ENCODE measurements at regions not wholly inside any gene's neighbourhood (a gene's known extent, or its start where the extent isn't known, plus 50 kb on each side); places are given as distances from the start of the nearest gene placed in this dataset.

- no peak for DNase-seq (ENCODE audit: low read depth in 2 of 2)
These were observed 94.4 kb upstream of the PRDM1 start for GRCh38 chr6:105991561-105992314.

- DNase-seq (ENCODE audit: low read depth in 2 of 2) = no peak
These were observed 96.0 kb upstream of the PRDM1 start for GRCh38 chr6:105990151-105990550.

DNA sequence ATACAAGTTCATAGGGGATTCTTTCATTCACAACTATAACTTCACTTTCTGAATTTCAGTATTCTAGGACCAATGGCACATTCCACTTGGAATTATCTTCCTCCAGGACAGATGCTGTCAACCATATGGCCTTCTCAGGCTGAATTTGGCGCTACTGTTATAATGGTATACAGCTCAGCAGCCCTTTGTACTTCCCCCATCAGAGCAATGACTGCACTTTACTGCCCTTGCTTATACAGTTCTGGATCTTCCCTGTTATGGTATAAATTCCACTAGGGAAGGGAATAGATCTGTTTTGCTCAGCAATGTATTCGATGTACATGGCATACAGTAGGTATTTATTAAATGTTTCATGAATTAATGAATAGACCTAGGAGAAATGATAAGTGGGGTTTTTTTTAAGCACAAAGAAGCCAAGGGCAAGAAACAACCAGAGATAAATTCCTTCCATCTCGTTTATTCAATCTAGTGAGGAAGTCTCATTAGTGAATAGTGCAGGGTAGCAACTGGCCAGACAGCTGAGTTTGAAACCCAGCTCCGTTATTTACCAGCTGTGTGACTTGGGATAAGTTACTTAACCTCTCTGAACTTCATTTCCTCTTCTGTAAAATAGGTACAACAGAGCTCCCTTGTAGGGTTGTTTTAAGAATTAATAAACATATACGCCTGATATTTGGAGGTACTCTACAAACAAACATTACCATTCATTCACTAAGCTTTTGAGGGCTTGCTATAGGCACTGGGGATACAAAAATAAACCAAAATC is 97.1 kb upstream of the PRDM1 start:
- DNase-seq (ENCODE audit: low read depth in 2 of 2) = no peak

- DNase-seq (ENCODE audit: low read depth in 2 of 2) = no peak
These were observed 97.8 kb upstream of the PRDM1 start for GRCh38 chr6:105988321-105988720.

GRCh38 chr6:105987516-105987915 is 98.6 kb upstream of the PRDM1 start:
- no peak for DNase-seq (ENCODE audit: low read depth in 2 of 2)

- DNase-seq (ENCODE audit: low read depth in 2 of 2) = no peak
These were observed 99.1 kb upstream of the PRDM1 start for GRCh38 chr6:105986998-105987397.

DNA sequence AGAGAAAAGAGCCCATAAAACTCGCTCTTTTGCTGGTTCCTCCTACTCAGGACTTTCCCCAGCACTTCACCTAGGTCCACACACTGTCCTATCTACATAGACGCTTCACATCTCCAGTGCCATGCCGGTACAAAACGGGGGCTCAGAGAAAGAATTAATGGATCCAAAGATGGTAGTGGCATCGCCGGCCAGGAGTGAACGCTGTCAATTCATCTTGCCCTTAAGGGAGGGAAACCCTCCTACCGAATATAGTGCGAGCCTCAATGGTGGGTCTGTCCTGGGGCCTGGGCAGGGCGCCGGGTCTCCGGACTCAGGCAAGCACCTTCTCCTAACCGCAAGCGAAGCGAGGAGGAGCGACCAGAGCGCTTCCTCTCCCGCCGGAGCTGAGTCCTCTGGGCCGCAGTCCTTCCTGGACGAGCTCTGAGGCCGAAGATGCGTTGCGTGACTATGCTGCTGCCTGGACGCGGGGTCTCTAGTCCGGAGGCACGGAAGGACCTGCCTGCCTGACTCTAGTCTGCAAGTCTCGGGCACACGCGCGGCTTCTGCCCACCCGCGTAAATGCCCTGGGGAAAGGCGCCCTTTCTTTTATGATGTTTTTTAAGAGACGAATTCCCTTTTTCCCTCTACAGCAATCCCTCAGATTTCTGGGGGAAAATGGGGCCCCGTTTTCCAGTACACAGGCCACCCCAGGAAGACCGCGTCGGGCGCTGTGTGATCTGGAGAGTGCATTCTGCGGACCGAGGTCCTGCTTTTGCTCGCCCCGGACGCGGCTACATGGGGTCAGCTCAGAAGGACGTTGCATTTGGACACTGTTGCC is 100.1 kb upstream of the PRDM1 start:
- DNase-seq (ENCODE audit: low read depth in 2 of 2) = no peak

GRCh38 chr6:105985098-105985815 is 100.9 kb upstream of the PRDM1 start:
- DNase-seq (ENCODE audit: low read depth in 2 of 2) = no peak

DNA sequence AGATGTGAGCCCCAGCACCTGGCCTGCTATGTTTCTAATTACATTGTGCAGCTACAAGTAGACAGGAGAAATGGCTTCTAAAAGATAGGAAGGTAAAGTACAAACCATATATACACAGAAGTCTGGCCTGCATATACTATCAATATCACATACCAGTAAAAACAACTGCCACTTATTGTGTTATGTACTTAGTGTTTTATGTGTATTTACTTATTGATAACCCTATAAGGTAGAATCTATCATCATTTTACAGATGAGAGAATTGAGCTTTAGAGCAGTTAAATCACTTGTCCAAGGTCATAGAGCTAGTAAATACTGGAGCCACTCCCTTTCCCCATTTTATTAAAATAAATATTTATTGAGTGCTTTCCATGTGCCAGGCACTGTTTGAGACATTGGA is 102.4 kb upstream of the PRDM1 start:
- DNase-seq (ENCODE audit: low read depth in 2 of 2) = no peak

DNA sequence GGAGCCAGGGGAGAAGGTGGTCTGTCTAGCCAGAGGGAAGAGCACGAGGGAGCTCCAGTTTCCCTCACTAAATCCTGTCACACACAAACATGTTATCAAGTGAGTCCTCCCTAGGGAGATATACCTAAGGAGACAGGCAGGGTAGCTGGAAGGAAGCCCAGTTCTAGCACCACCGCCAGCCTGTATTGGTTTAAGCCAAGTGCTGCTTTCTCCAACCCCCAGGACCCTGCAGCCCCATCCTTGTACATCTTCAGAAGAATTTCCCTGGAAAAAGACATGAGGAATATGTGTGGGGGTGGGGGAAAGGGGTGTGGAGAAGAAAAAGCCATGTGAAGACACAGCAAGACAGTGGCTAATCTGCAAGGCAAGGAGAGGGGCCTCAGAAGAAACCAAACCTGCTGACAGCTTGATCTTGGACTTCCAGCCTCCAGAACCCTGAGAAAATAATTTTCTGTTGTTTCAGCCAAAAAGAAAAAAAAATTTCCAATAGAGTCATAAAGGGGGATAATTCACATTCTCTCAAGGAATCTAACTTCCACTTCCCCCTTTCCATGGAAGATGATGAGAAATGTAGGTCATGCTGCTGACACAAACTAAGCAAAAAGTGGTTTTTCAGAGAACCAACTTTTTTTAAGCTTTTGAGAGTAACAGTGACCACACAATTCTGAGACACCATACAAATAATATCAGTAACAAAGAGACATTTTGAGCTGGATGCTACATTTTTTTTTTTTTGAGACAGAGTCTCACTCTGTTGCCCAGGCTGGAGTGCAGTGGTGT is 103.2 kb upstream of the PRDM1 start:
- DNase-seq (ENCODE audit: low read depth in 2 of 2) = no peak

DNA sequence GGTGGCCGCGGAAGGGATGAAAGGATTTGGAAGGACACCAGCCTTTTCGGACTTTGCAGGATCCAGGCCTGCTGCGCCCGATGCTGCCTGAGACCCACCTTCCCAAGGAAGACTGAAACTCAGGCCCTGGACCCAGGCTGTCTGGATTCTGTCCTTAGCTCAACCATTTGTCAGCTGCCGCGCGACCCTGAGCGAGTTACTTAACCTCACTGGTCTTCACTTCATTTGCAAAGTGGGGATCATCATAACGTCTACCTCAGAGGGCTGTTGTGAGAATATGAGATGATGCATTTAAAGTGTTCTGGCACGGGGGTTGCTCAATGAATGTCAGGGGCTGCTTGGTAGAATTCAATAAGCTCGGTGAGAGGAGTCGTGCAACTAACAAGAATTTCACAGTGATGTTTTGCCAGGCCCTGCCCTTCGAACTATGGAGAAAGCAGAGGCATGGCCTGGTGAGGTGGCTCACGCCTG is 104.2 kb upstream of the PRDM1 start:
- DNase-seq (ENCODE audit: low read depth in 2 of 2) = no peak

GRCh38 chr6:105981002-105981887 is 104.9 kb upstream of the PRDM1 start:
- DNase-seq (ENCODE audit: low read depth in 2 of 2) = no peak

DNA sequence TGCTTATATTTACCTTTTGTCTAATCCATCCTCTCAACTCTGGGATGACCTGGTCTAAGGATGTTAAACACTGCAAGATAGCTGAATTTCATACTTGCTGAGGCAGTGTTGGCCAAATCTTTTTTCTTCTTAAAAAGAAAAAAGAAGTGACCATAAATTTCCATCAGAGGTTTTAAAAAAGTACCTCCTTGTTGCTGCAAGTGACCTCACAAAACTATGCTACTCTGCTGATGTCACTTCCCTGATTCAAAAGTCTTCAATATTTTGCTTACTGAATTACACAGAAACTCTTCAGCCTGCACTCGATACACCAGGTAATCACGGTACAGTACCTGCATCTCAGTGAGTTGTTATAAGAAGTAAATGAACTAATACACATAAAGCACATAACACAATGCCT is 107.2 kb upstream of the PRDM1 start:
- DNase-seq (ENCODE audit: low read depth in 2 of 2) = no peak

GRCh38 chr6:105977934-105978504 is 108.1 kb upstream of the PRDM1 start:
- no peak for DNase-seq (ENCODE audit: low read depth in 2 of 2)

GRCh38 chr6:105974986-105975385 is 111.2 kb upstream of the PRDM1 start:
- DNase-seq (ENCODE audit: low read depth in 2 of 2) = no peak

DNA sequence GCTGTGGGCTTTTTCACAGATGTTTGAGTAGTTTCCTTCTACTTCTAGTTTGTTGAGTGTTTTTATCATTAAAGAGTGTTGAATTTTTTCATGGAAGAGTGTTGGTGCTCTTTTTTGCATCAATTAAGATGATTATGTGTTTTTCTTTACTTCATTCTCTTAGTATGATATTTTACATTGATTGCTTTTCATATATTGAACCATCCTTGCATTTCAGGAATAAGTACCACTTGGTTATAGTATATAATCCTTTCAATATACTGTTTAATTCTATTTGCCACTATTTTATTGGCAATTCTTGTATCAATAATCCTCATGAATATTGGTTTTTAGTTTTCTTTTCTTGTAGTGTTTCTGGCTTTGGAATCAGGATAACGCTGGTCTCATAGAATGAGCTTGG is 113.7 kb upstream of the PRDM1 start:
- no peak for DNase-seq (ENCODE audit: low read depth in 2 of 2)

GRCh38 chr6:105968603-105969333 is 117.4 kb upstream of the PRDM1 start:
- no peak for DNase-seq (ENCODE audit: low read depth in 2 of 2)

DNA sequence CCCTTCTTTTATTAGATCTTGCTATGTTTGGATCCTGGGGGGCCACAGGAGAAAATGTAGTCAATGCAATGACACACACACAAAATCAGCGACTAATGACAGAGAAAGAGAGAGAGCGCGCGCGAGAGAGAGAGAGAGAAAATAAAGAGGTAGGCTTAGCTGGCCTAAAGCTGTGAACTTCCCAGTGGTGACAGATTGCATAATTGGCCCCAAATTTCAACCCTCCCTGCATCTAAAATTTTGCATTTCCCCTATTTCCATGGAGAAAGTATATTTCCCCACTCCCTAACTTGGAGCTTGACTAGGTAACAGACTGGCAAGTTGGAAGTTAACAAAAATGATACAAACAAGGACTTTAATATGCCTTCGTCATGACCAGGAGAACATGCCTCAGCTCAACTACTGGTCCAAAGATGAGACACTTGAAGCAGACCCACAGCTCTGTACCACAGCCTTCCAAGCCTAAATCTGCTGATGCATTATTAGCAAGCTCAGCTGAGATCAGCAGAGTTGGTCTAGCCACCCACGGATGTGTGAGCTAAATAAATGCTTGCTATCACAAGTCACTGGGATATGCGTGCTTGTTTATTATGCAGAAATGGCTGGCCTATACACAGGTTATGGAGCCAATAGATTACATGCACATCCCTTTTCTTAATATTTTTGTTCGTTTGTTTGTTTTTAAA is 118.1 kb upstream of the PRDM1 start:
- no peak for DNase-seq (ENCODE audit: low read depth in 2 of 2)

All from activated CD8-positive, alpha-beta memory T cell treated with anti-CD3 and anti-CD28 coated beads for 4 hours (primary cell).